Lower lobe of right lung (tissue), 2 donors: ENCODE measurements at regions not wholly inside any gene's neighbourhood (a gene's known extent, or its start where the extent isn't known, plus 50 kb on each side); places are given as distances from the start of the nearest gene placed in this dataset.
A peak's percentile ranks its signal among the peaks of the same experiment; 100 is the strongest.

Experiments used
- ATAC-seq, 2 donors: fragments of 200-7000 bp; cut with Tn5 transposase; one replicate each; pipeline ENCODE4 v1.9.1; 2020 to 2022; ENCODE audit warnings: mild to moderate bottlenecking in 2 of 2, moderate library complexity in 2 of 2
- DNase-seq: peaks from one replicate; pipeline ENCODE4 v3.0.0-alpha.2; 2020
- H3K27ac ChIP-seq: fragments of 200-600 bp; one replicate; pipeline ENCODE4 v1.8.0; 2022
- H3K27me3 ChIP-seq: fragments of 200-600 bp; one replicate; pipeline ENCODE4 v1.8.0; 2022; ENCODE audit warnings: low read depth
- H3K36me3 ChIP-seq: fragments of 200-600 bp; one replicate; pipeline ENCODE4 v1.8.0; 2022; ENCODE audit warnings: mild to moderate bottlenecking
- H3K4me1 ChIP-seq: fragments of 200-600 bp; one replicate; pipeline ENCODE4 v1.8.0; 2022
- H3K4me3 ChIP-seq: fragments of 200-600 bp; one replicate; pipeline ENCODE4 v1.8.0; 2022; ENCODE audit warnings: mild to moderate bottlenecking
- H3K9me3 ChIP-seq: fragments of 200-600 bp; one replicate; pipeline ENCODE4 v1.8.0; 2022
- CTCF ChIP-seq: fragments of 200-600 bp; IDR thresholded peaks from one replicate; pipeline ENCODE4 v1.8.0; 2022; ENCODE audit warnings: antibody characterized with exemption, mild to moderate bottlenecking
- intact Hi-C: fragments of 100-400 bp; cut with DNase I; formaldehyde crosslinking; loops from one replicate; pipeline ENCODE4 v1.11.0; 2022
- donor health status: DM: no; HTN: yes; CAD: no; lungs with severe emphysema.

- no peak for ATAC-seq
These were observed 148.1 kb downstream of the HERPUD2 start for GRCh38 chr7:35546691-35547429.

GRCh38 chr7:35545831-35546230, 149.1 kb downstream of the HERPUD2 start:
- Histone ChIP-seq H3K27ac (no peak overlapping the region), H3K27me3 (peaks cover 4% of the 10 kb centered on the region), H3K4me3 (no peak overlapping the region), H3K36me3 (no peaks in the 10 kb centered on the region), H3K9me3 (no peaks in the 10 kb centered on the region), H3K4me1 (no peaks in the 10 kb centered on the region)
- DNase-seq (no peak), ATAC-seq (no peak)
- no peak for TF ChIP-seq CTCF
- intact Hi-C loops: no loop called here

More at GRCh38 chr7:35546691-35547429, 148.1 kb downstream of the HERPUD2 start:
- Histone ChIP-seq H3K4me1 (no peaks in the 10 kb centered on the region), H3K27me3 (peaks cover 4% of the 10 kb centered on the region), H3K9me3 (no peaks in the 10 kb centered on the region), H3K4me3 (no peak overlapping the region), H3K36me3 (no peaks in the 10 kb centered on the region), H3K27ac (no peak overlapping the region)
- TF ChIP-seq CTCF: no peak
- intact Hi-C loops: no loop called here
- DNase-seq: no peak

GRCh38 chr7:35544028-35544742, 150.8 kb downstream of the HERPUD2 start:
- DNase-seq (no peak), ATAC-seq (no peak)
- intact Hi-C loops: no loop called here
- no peak overlapping the region for H3K4me3 ChIP-seq
- H3K4me1 ChIP-seq: no peaks in the 10 kb centered on the region
- H3K9me3 ChIP-seq: no peaks in the 10 kb centered on the region
- TF ChIP-seq CTCF: no peak
- no peaks in the 10 kb centered on the region for H3K36me3 ChIP-seq
- H3K27ac ChIP-seq: no peak overlapping the region
- H3K27me3 ChIP-seq: peaks cover 4% of the 10 kb centered on the region

- Histone ChIP-seq H3K4me1 (no peaks in the 10 kb centered on the region), H3K9me3 (no peaks in the 10 kb centered on the region), H3K27me3 (no peaks in the 10 kb centered on the region), H3K27ac (no peak overlapping the region), H3K4me3 (peak overlapping the region; percentile 53), H3K36me3 (no peaks in the 10 kb centered on the region)
- ATAC-seq (peak; percentile 97 to 99), DNase-seq (peak; percentile 85)
- TF ChIP-seq CTCF: peak; percentile 95
- intact Hi-C loops: no loop called here
These were observed 157.6 kb downstream of the HERPUD2 start for GRCh38 chr7:35537067-35538023.

- Histone ChIP-seq H3K27ac (no peak overlapping the region), H3K9me3 (no peaks in the 10 kb centered on the region), H3K36me3 (no peaks in the 10 kb centered on the region), H3K4me3 (no peak overlapping the region), H3K4me1 (no peaks in the 10 kb centered on the region), H3K27me3 (no peaks in the 10 kb centered on the region)
- TF ChIP-seq CTCF: no peak
- DNase-seq: no peak
- no peak for ATAC-seq
- intact Hi-C loops: no loop called here
These were observed 158.5 kb downstream of the HERPUD2 start for GRCh38 chr7:35536396-35536826.
